Glutamatergic neuron (in vitro differentiated cells): ENCODE measurements at regions not wholly inside any gene's neighbourhood (a gene's known extent, or its start where the extent isn't known, plus 50 kb on each side); places are given as distances from the start of the nearest gene placed in this dataset.
"Not testable (repeated sequence)": the region's sequence is repeated elsewhere in the genome, so short reads cannot be mapped to it uniquely, and the experiment has no call there.

ENCODE experiments used
- DNase-seq: peaks from one replicate; pipeline ENCODE4 v3.0.0; 2022
- H3K27ac Mint-ChIP-seq: one replicate; pipeline ENCODE4 v1.8.0; 2020; ENCODE audit warnings: mild to moderate bottlenecking, mixed read lengths, inconsistent platforms; ENCODE audit not compliant: unreplicated experiment
- H3K27me3 Mint-ChIP-seq: one replicate; pipeline ENCODE4 v1.8.0; 2020; ENCODE audit warnings: mild to moderate bottlenecking, moderate library complexity, mixed read lengths, inconsistent platforms; ENCODE audit not compliant: unreplicated experiment
- H3K36me3 Mint-ChIP-seq: one replicate; pipeline ENCODE4 v1.8.0; 2020; ENCODE audit warnings: mild to moderate bottlenecking, mixed read lengths, inconsistent platforms; ENCODE audit not compliant: unreplicated experiment
- H3K4me1 Mint-ChIP-seq: one replicate; pipeline ENCODE4 v1.8.0; 2020; ENCODE audit warnings: mild to moderate bottlenecking, low read depth, mixed read lengths, inconsistent platforms; ENCODE audit not compliant: unreplicated experiment
- H3K4me3 Mint-ChIP-seq: one replicate; pipeline ENCODE4 v1.8.0; 2020; ENCODE audit warnings: mild to moderate bottlenecking, mixed read lengths, inconsistent platforms; ENCODE audit not compliant: unreplicated experiment
- H3K9me3 Mint-ChIP-seq: one replicate; pipeline ENCODE4 v1.8.0; 2020; ENCODE audit warnings: mild to moderate bottlenecking, moderate library complexity, mixed read lengths, inconsistent platforms; ENCODE audit not compliant: unreplicated experiment
- TF ChIP-seq, protein P1 (sequence below): fragments of 200-600 bp; sonication (generic); IDR thresholded peaks from one replicate; pipeline ENCODE4 v1.5.0; 2021; ENCODE audit not compliant: partially characterized antibody, unreplicated experiment

DNA sequence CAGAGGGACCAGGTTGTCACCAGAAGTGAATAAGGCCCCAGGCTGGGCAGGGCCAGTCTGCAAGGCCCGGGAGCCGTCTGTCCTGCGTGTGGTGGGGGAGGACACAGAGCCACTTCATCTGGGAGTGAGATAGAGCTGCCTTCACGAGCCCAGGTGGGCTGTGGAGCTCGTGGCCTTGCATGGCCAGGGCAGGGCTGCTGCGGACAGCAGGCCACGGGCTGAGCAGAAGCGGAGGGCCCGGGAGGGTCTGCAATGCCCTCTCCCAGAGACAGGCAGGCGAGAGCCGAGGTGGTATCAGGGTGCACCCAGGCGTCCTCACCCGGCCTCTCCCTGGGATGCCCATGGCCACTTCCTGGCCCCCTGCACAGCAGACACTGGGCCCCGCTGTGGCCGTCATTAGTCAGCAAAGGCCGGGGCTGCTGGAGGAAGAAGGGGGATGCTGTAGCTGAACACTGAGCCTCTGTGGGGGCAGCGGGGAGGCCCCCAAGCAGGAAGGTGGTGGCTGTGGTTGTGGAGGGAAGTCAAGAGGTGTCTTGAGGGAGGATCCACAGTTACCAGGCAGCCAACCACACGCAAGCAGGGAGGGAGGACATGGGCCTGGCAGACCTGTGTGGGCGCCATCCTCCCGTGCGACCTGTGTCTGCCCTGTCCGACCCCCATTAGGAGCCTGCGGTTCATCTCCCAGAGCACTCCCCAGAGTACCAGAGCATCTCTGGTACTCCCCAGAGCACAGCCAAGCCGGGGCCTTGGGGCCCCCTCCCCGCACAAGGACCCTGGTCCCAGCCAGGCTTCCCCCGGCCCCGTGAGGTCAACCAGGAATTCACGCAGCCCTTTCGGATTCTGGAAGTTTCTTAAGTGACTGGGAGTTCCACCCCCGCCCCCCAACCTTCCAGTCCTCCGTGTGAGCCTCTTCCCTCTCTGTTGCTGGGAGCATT is 1109.5 kb downstream of the BRD1 start:
- DNase-seq: no peak
- H3K9me3 Mint-ChIP-seq: peaks cover 38% of the 10 kb centered on the region
- H3K4me3 Mint-ChIP-seq: no peak overlapping the region
- peaks cover 25% of the 10 kb centered on the region for H3K36me3 Mint-ChIP-seq
- TF ChIP-seq, protein P1, sequence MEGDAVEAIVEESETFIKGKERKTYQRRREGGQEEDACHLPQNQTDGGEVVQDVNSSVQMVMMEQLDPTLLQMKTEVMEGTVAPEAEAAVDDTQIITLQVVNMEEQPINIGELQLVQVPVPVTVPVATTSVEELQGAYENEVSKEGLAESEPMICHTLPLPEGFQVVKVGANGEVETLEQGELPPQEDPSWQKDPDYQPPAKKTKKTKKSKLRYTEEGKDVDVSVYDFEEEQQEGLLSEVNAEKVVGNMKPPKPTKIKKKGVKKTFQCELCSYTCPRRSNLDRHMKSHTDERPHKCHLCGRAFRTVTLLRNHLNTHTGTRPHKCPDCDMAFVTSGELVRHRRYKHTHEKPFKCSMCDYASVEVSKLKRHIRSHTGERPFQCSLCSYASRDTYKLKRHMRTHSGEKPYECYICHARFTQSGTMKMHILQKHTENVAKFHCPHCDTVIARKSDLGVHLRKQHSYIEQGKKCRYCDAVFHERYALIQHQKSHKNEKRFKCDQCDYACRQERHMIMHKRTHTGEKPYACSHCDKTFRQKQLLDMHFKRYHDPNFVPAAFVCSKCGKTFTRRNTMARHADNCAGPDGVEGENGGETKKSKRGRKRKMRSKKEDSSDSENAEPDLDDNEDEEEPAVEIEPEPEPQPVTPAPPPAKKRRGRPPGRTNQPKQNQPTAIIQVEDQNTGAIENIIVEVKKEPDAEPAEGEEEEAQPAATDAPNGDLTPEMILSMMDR: no peak
- peaks cover 21% of the 10 kb centered on the region for H3K27me3 Mint-ChIP-seq
- no peaks in the 10 kb centered on the region for H3K4me1 Mint-ChIP-seq
- H3K27ac Mint-ChIP-seq: no peak overlapping the region

- TF ChIP-seq, protein P1: no peak
- DNase-seq: no peak
- H3K4me3 Mint-ChIP-seq: no peak overlapping the region
- H3K4me1 Mint-ChIP-seq: no peaks in the 10 kb centered on the region
- no peak overlapping the region for H3K27ac Mint-ChIP-seq
- peaks cover 36% of the 10 kb centered on the region for H3K9me3 Mint-ChIP-seq
- H3K27me3 Mint-ChIP-seq: peaks cover 20% of the 10 kb centered on the region
- H3K36me3 Mint-ChIP-seq: peaks cover 25% of the 10 kb centered on the region
These were observed 1110.4 kb downstream of the BRD1 start for GRCh38 chr22:48717076-48717810.

DNA sequence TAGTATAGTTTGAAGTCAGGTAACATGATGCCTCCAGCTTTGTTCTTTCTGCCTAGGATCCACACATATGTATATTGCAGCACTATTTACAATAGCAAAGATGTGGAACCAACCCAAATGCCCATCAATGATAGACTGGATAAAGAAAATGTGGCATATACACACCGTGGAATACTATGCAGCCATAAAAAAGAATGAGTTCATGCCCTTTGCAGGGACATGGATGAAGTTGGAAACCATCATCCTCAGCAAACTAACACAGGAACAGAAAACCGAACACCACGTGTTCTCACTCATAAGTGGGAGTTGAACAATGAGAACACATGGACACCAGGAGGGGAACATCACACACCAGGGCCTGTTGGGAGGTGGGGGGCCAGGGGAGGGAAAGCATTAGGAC is 1111.5 kb downstream of the BRD1 start:
- Mint-ChIP-seq H3K27me3 (peaks cover 19% of the 10 kb centered on the region), H3K9me3 (peaks cover 29% of the 10 kb centered on the region), H3K36me3 (peaks cover 25% of the 10 kb centered on the region)
- not testable (repeated sequence) for H3K4me1 Mint-ChIP-seq, H3K4me3 Mint-ChIP-seq, H3K27ac Mint-ChIP-seq, DNase-seq

GRCh38 chr22:48715511-48715910 is 1112.2 kb downstream of the BRD1 start:
- peaks cover 25% of the 10 kb centered on the region for H3K36me3 Mint-ChIP-seq
- DNase-seq: no peak
- H3K4me3 Mint-ChIP-seq: no peak overlapping the region
- H3K9me3 Mint-ChIP-seq: peaks cover 28% of the 10 kb centered on the region
- no peak overlapping the region for H3K27ac Mint-ChIP-seq
- peaks cover 19% of the 10 kb centered on the region for H3K27me3 Mint-ChIP-seq
- TF ChIP-seq, protein P1: no peak
- H3K4me1 Mint-ChIP-seq: no peaks in the 10 kb centered on the region

- Mint-ChIP-seq H3K36me3 (peaks cover 19% of the 10 kb centered on the region), H3K4me3 (no peak overlapping the region), H3K4me1 (no peaks in the 10 kb centered on the region), H3K27me3 (peaks cover 19% of the 10 kb centered on the region), H3K27ac (no peak overlapping the region), H3K9me3 (peaks cover 23% of the 10 kb centered on the region)
- DNase-seq: no peak
- TF ChIP-seq, protein P1: no peak
These were observed 1113.4 kb downstream of the BRD1 start for GRCh38 chr22:48714231-48714630.
